PC-3 (cell line): ENCODE measurements at regions not wholly inside any gene's neighbourhood (a gene's known extent, or its start where the extent isn't known, plus 50 kb on each side); places are given as distances from the start of the nearest gene placed in this dataset.

Experiments used
- ATAC-seq: fragments of 200-7000 bp; cut with Tn5 transposase; 2 replicates; pipeline ENCODE4 v1.9.1; 2020; ENCODE audit warnings: mild to moderate bottlenecking, moderate library complexity
- BruUV-seq: library from RNA; stranded (reverse); fragments of 400-500 nt; replicated peaks from 2 replicates; lab custom pipeline; 2021; lab: Mats Ljungman, UMichigan
- CTCF ChIA-PET: fragments of 300-600 bp; sonication (Branson Sonifier 250); formaldehyde crosslinking; loops from one replicate; lab custom pipeline; 2022; ENCODE audit warnings: antibody characterized with exemption; lab: Charles Lee
- POLR2A ChIA-PET: fragments of 300-600 bp; sonication (Branson Sonifier 250); formaldehyde crosslinking; loops from one replicate; lab custom pipeline; 2022; ENCODE audit warnings: antibody characterized with exemption; ENCODE audit not compliant: unreplicated experiment; lab: Charles Lee
- DNase-seq: peaks from one replicate; pipeline ENCODE4 v3.0.0-alpha.2; 2015
- H2AFZ ChIP-seq: fragments of 300-600 bp; sonication (generic); 2 replicates; pipeline ENCODE4 v1.6.0; 2016; ENCODE audit warnings: antibody characterized with exemption, low read length
- H3F3A ChIP-seq: fragments of 300-600 bp; sonication (generic); one replicate; pipeline ENCODE4 v1.6.0; 2017; ENCODE audit warnings: antibody characterized with exemption, low read length, control low read depth, mild to moderate bottlenecking; ENCODE audit not compliant: unreplicated experiment
- H3K27ac ChIP-seq: fragments of 300-600 bp; sonication (generic); 2 replicates; pipeline ENCODE4 v1.5.1; 2016; ENCODE audit warnings: mild to moderate bottlenecking, low read length
- H3K27me3 ChIP-seq: fragments of 300-600 bp; sonication (generic); 2 replicates; pipeline ENCODE4 v1.6.1; 2016; ENCODE audit warnings: low read length, mixed read lengths
- H3K36me3 ChIP-seq: fragments of 300-600 bp; sonication (generic); 2 replicates; pipeline ENCODE4 v1.6.1; 2016; ENCODE audit warnings: low read depth, mixed run types, low read length, mixed read lengths
- H3K4me1 ChIP-seq: fragments of 300-600 bp; sonication (generic); 2 replicates; pipeline ENCODE4 v1.5.1; 2016; ENCODE audit warnings: low read length; ENCODE audit not compliant: insufficient read depth
- H3K4me2 ChIP-seq: fragments of 300-600 bp; sonication (generic); 2 replicates; pipeline ENCODE4 v1.6.0; 2016; ENCODE audit warnings: low read length
- H3K4me3 ChIP-seq: fragments of 300-600 bp; sonication (generic); 2 replicates; pipeline ENCODE4 v1.5.1; 2016; ENCODE audit warnings: mild to moderate bottlenecking, low read length, mixed read lengths
- H3K79me2 ChIP-seq: fragments of 300-600 bp; sonication (generic); 2 replicates; pipeline ENCODE4 v1.6.1; 2017; ENCODE audit warnings: low read length, mixed read lengths
- H3K9ac ChIP-seq: fragments of 300-600 bp; sonication (generic); 2 replicates; pipeline ENCODE4 v1.6.0; 2016; ENCODE audit warnings: mild to moderate bottlenecking, low read length
- H3K9me2 ChIP-seq: fragments of 300-600 bp; sonication (generic); replicated peaks from 2 replicates; pipeline ENCODE4 v1.6.1; 2016; ENCODE audit warnings: mixed run types, low read length, mixed read lengths
- H3K9me3 ChIP-seq: fragments of 300-600 bp; sonication (generic); 2 replicates; pipeline ENCODE4 v1.6.1; 2016; ENCODE audit warnings: low read length, mixed read lengths
- H4K20me1 ChIP-seq: fragments of 300-600 bp; sonication (generic); 2 replicates; pipeline ENCODE4 v1.6.1; 2016; ENCODE audit warnings: low read length, mixed read lengths
- CTCF ChIP-seq: fragments of 300-600 bp; sonication (generic); conservative IDR thresholded peaks from 2 replicates; pipeline ENCODE4 v1.5.1; 2017; ENCODE audit warnings: antibody characterized with exemption, low read depth, mild to moderate bottlenecking, low read length
- EZH2 ChIP-seq: fragments of 300-600 bp; sonication (generic); IDR thresholded peaks from one replicate; pipeline ENCODE4 v1.6.1; 2017; ENCODE audit warnings: antibody characterized with exemption, mild to moderate bottlenecking, low read length; ENCODE audit not compliant: unreplicated experiment
- EZH2phosphoT487 ChIP-seq: fragments of 300-600 bp; sonication (generic); IDR thresholded peaks from 2 replicates; pipeline ENCODE4 v1.6.1; 2018; ENCODE audit warnings: mild to moderate bottlenecking, antibody characterized with exemption, low read length, borderline replicate concordance
- intact Hi-C: fragments of 100-400 bp; cut with micrococcal nuclease; formaldehyde crosslinking; loops from 2 replicates; pipeline ENCODE4 v1.9.0; 2023

- H3K27me3 ChIP-seq: no peaks in the 10 kb centered on the region
- no peaks in the 10 kb centered on the region for H3K79me2 ChIP-seq
- H3K9me3 ChIP-seq: no peaks in the 10 kb centered on the region
- ATAC-seq (no peak), DNase-seq (no peak)
- no peak overlapping the region for H3K4me3 ChIP-seq
- H3K9ac ChIP-seq: no peak overlapping the region
- no peaks in the 10 kb centered on the region for H4K20me1 ChIP-seq
- H3K27ac ChIP-seq: no peak overlapping the region
- H3F3A ChIP-seq: no peaks in the 10 kb centered on the region
- POLR2A ChIA-PET: no interaction called here
- no peaks in the 10 kb centered on the region for H3K36me3 ChIP-seq
- H2AFZ ChIP-seq: no peak overlapping the region
- no peak overlapping the region for H3K4me2 ChIP-seq
- CTCF ChIA-PET: no interaction called here
- no TSS peak for BruUV-seq
- no peaks in the 10 kb centered on the region for H3K9me2 ChIP-seq
- TF ChIP-seq EZH2 (no peak), CTCF (no peak)
- H3K4me1 ChIP-seq: peaks cover 21% of the 10 kb centered on the region
- intact Hi-C loops: loop anchor here (5.0 kb wide), 1 partner anchor 39 kb away; no protein-coding TSS in a partner anchor
These were observed 53.9 kb upstream of the PITX1 start for GRCh38 chr5:135087950-135088349.

- ATAC-seq: no peak
These were observed 52.1 kb upstream of the PITX1 start for GRCh38 chr5:135085936-135086725.

More at GRCh38 chr5:135085936-135086725, 52.1 kb upstream of the PITX1 start:
- DNase-seq: no peak
- Histone ChIP-seq H3K27me3 (no peaks in the 10 kb centered on the region), H3K27ac (peak overlapping the region; percentile 85), H3K4me1 (peaks cover 21% of the 10 kb centered on the region), H3K9ac (0 out of 2 replicates have a peak overlapping the region, but pooled peaks have one; percentile 16), H3K4me3 (no peak overlapping the region), H3K4me2 (peak overlapping the region; percentile 79), H2AFZ (peak overlapping the region; percentile 68), H3F3A (no peaks in the 10 kb centered on the region), H3K36me3 (no peaks in the 10 kb centered on the region), H4K20me1 (no peaks in the 10 kb centered on the region), H3K79me2 (no peaks in the 10 kb centered on the region), H3K9me2 (no peaks in the 10 kb centered on the region), H3K9me3 (no peaks in the 10 kb centered on the region)
- no TSS peak for BruUV-seq
- TF ChIP-seq EZH2: no peak
- TF ChIP-seq CTCF: no peak
- TF ChIP-seq EZH2phosphoT487: no peak
- ChIA-PET CTCF (no interaction called here), POLR2A (no interaction called here)
- intact Hi-C loops: loop anchor here (5.0 kb wide), 1 partner anchor 41 kb away; no protein-coding TSS in a partner anchor
